Superior temporal gyrus (tissue), 1 donor: ENCODE measurements at regions not wholly inside any gene's neighbourhood (a gene's known extent, or its start where the extent isn't known, plus 50 kb on each side); places are given as distances from the start of the nearest gene placed in this dataset.
"Not testable (repeated sequence)": the region's sequence is repeated elsewhere in the genome, so short reads cannot be mapped to it uniquely, and the experiment has no call there.

Source experiments
- DNase-seq: peaks from one replicate; pipeline ENCODE4 v3.0.0-alpha.2; 2016; ENCODE audit errors: extremely low spot score

GRCh38 chr5:102666164-102666946 is 88.8 kb upstream of the PAM start:
- DNase-seq: no peak

GRCh38 chr5:102668220-102668932 is 86.7 kb upstream of the PAM start:
- no peak for DNase-seq

- no peak for DNase-seq
Measured at GRCh38 chr5:102670224-102670836, 84.8 kb upstream of the PAM start.

GRCh38 chr5:102671033-102671734 is 83.9 kb upstream of the PAM start:
- DNase-seq: not testable (repeated sequence)

- DNase-seq: no peak
Measured at GRCh38 chr5:102678267-102679058, 76.6 kb upstream of the PAM start.

- DNase-seq: peak; percentile 89
Measured at GRCh38 chr5:102681403-102681983, 73.6 kb upstream of the PAM start.

GRCh38 chr5:102682101-102682647 is 72.9 kb upstream of the PAM start:
- no peak for DNase-seq

GRCh38 chr5:102688076-102688475 is 67.0 kb upstream of the PAM start:
- not testable (repeated sequence) for DNase-seq

GRCh38 chr5:102688581-102689342 is 66.3 kb upstream of the PAM start:
- not testable (repeated sequence) for DNase-seq

GRCh38 chr5:102690910-102691309 is 64.2 kb upstream of the PAM start:
- DNase-seq: no peak

GRCh38 chr5:102691434-102691833 is 63.7 kb upstream of the PAM start:
- DNase-seq: no peak

GRCh38 chr5:102700120-102700831 is 54.8 kb upstream of the PAM start:
- DNase-seq: no peak

- DNase-seq: no peak
Measured at GRCh38 chr5:102700916-102701315, 54.2 kb upstream of the PAM start.

GRCh38 chr5:102701748-102702147 is 53.4 kb upstream of the PAM start:
- DNase-seq: no peak
